ENCODE measurements at regions not wholly inside any gene's neighbourhood (a gene's known extent, or its start where the extent isn't known, plus 50 kb on each side); places are given as distances from the start of the nearest gene placed in this dataset.

DNA sequence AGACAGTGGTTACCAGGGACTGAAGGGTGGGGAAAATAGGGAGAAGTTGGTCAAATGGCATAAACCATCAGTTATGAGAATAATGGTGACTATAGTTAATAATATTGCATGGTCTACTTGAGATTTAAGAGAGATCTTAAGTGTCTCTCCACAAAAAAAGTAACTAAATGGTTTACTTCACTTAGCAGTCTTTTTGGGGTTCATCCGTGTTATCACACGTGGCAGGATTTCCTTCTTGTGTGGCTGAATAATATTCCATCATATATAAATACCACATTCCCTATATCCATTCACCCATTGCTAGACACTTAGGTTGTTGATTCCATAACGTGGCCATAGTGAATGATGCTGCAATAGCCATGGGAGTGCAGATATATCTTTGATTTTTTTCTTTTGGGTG is 967.0 kb downstream of the UQCRFS1 start:
- no CpG with 5 or more reads among the region's 3 CpGs for WGBS (ENCODE audit: extremely low coverage, insufficient read length, low lambda C conversion rate)
- Histone ChIP-seq H3K27ac (ENCODE audit: insufficient read length, low read depth, low read length) (no peak overlapping the region), H4K91ac (ENCODE audit: insufficient read length, low read depth, low read length) (no peak overlapping the region), H4K5ac (ENCODE audit: insufficient read length, low read depth, low read length) (no peak overlapping the region), H3K9ac (ENCODE audit: extremely low read depth, insufficient read length, low read length) (no peak overlapping the region), H3K14ac (ENCODE audit: insufficient read depth, low read length) (no peak overlapping the region), H3K23ac (ENCODE audit: insufficient read length, low read depth, low read length) (no peak overlapping the region), H2BK5ac (ENCODE audit: insufficient read length, low read length) (no peak overlapping the region), H3T11ph (ENCODE audit: low read length) (no peak overlapping the region), H3K9me3 (ENCODE audit: control insufficient read depth, low read depth, low read length) (no peaks in the 10 kb centered on the region), H2BK120ac (ENCODE audit: low read depth, low read length, poor library complexity, severe bottlenecking) (no peak overlapping the region), H3K23me2 (ENCODE audit: insufficient read length, low read depth, low read length, poor library complexity, severe bottlenecking) (no peaks in the 10 kb centered on the region), H3K27me3 (ENCODE audit: insufficient read depth, low read length) (no peaks in the 10 kb centered on the region), H4K20me1 (ENCODE audit: control insufficient read depth, insufficient read depth, insufficient read length) (no peaks in the 10 kb centered on the region), H3K4me1 (ENCODE audit: insufficient read depth, low read length) (no peaks in the 10 kb centered on the region), H3K4me2 (ENCODE audit: insufficient read depth, insufficient read length, low read length) (no peak overlapping the region), H2AFZ (ENCODE audit: low read length) (no peak overlapping the region), H2BK12ac (ENCODE audit: insufficient read length, low read depth, low read length) (no peak overlapping the region), H2BK15ac (ENCODE audit: low read depth, low read length) (no peak overlapping the region), H3K56ac (ENCODE audit: insufficient read length, low read depth, low read length) (no peak overlapping the region), H3K79me1 (ENCODE audit: insufficient read depth, low read depth, low read length, poor library complexity, severe bottlenecking) (no peaks in the 10 kb centered on the region), H2AK5ac (ENCODE audit: insufficient read length, low read length) (no peak overlapping the region), H2BK20ac (ENCODE audit: low read depth, low read length, poor library complexity, severe bottlenecking) (no peak overlapping the region), H4K8ac (replicated peaks; ENCODE audit: insufficient read length, low read depth, low read length) (no peak overlapping the region), H3K79me2 (ENCODE audit: insufficient read depth, low read length) (no peaks in the 10 kb centered on the region), H3K4ac (ENCODE audit: low read depth, low read length) (no peak overlapping the region), H3K18ac (ENCODE audit: insufficient read length, low read depth, low read length) (no peak overlapping the region)
- TF ChIP-seq, protein P1, sequence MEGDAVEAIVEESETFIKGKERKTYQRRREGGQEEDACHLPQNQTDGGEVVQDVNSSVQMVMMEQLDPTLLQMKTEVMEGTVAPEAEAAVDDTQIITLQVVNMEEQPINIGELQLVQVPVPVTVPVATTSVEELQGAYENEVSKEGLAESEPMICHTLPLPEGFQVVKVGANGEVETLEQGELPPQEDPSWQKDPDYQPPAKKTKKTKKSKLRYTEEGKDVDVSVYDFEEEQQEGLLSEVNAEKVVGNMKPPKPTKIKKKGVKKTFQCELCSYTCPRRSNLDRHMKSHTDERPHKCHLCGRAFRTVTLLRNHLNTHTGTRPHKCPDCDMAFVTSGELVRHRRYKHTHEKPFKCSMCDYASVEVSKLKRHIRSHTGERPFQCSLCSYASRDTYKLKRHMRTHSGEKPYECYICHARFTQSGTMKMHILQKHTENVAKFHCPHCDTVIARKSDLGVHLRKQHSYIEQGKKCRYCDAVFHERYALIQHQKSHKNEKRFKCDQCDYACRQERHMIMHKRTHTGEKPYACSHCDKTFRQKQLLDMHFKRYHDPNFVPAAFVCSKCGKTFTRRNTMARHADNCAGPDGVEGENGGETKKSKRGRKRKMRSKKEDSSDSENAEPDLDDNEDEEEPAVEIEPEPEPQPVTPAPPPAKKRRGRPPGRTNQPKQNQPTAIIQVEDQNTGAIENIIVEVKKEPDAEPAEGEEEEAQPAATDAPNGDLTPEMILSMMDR (conservative IDR thresholded peaks at IDR 0.05), result no peak
- no peaks in the 10 kb centered on the region for H3K27me3 Mint-ChIP-seq (ENCODE audit: low read depth)
- H3K9me3 Mint-ChIP-seq, result no peaks in the 10 kb centered on the region
- peaks cover 3 to 4% of the 10 kb centered on the region in 2 experiments; a peak in 2 of 4 replicates for H3K4me1 Mint-ChIP-seq
- H3K36me3 Mint-ChIP-seq (ENCODE audit: insufficient read depth in 1 of 3, low read depth in 3 of 3), result no peaks in the 10 kb centered on the region
- H3K4me3 Mint-ChIP-seq, result no peak overlapping the region
- no peak overlapping the region for H3K27ac Mint-ChIP-seq
- no peak for DNase-seq
